Panc1 (cell line): ENCODE measurements at regions not wholly inside any gene's neighbourhood (a gene's known extent, or its start where the extent isn't known, plus 50 kb on each side); places are given as distances from the start of the nearest gene placed in this dataset.

Experiments used
- ATAC-seq: fragments of 200-7000 bp; cut with Tn5 transposase; 2 replicates; pipeline ENCODE4 v1.9.1; 2020; ENCODE audit warnings: mild to moderate bottlenecking, moderate library complexity
- BruUV-seq: library from RNA; stranded (reverse); fragments of 400-500 nt; replicated peaks from 2 replicates; lab custom pipeline; 2021; lab: Mats Ljungman, UMichigan
- CTCF ChIA-PET: fragments of 300-600 bp; sonication (Branson Sonifier 250); formaldehyde crosslinking; loops from one replicate; lab custom pipeline; 2022; ENCODE audit warnings: antibody characterized with exemption; lab: Charles Lee
- POLR2A ChIA-PET: fragments of 300-600 bp; sonication (Branson Sonifier 250); formaldehyde crosslinking; loops from one replicate; lab custom pipeline; 2022; ENCODE audit warnings: antibody characterized with exemption; lab: Charles Lee
- DNase-seq: peaks from one replicate; pipeline ENCODE4 v3.0.0-alpha.2; 2010; ENCODE audit warnings: low read depth, low spot score
- H3K27ac ChIP-seq: 2 replicates; pipeline ENCODE4 v1.5.1; 2011; ENCODE audit warnings: mild to moderate bottlenecking, low read length, inconsistent platforms
- H3K27me3 ChIP-seq: fragments of 200-500 bp; sonication (Bioruptor generic); 2 replicates; pipeline ENCODE4 v1.6.0; 2014; ENCODE audit warnings: low read length, inconsistent platforms; ENCODE audit not compliant: control insufficient read depth, insufficient read depth
- H3K36me3 ChIP-seq: fragments of 200-500 bp; sonication (Bioruptor generic); 2 replicates; pipeline ENCODE4 v1.5.1; 2014; ENCODE audit warnings: inconsistent platforms, mild to moderate bottlenecking, low read length, moderate library complexity; ENCODE audit not compliant: control insufficient read depth, insufficient read depth
- H3K4me1 ChIP-seq: 2 replicates; pipeline ENCODE4 v1.5.1; 2011; ENCODE audit warnings: inconsistent platforms, mild to moderate bottlenecking, low read length, moderate library complexity; ENCODE audit not compliant: control insufficient read depth, insufficient read depth
- H3K4me3 ChIP-seq, 2 experiments: 2 replicates each; pipeline ENCODE4 v1.5.1; 2011 to 2012; ENCODE audit warnings: low read depth in 2 of 2, low read length in 2 of 2, mild to moderate bottlenecking in 2 of 2, inconsistent platforms in 1 of 2, moderate library complexity in 1 of 2
- H3K9me3 ChIP-seq: fragments of 200-500 bp; sonication (Bioruptor generic); 2 replicates; pipeline ENCODE4 v1.5.1; 2014; ENCODE audit warnings: low read depth, mild to moderate bottlenecking, inconsistent platforms, low read length, moderate library complexity; ENCODE audit not compliant: control insufficient read depth, insufficient read depth
- SIN3A ChIP-seq: IDR thresholded peaks from 2 replicates; pipeline ENCODE4 v1.6.1; 2012; ENCODE audit warnings: low read depth, mild to moderate bottlenecking, low read length, moderate library complexity, borderline replicate concordance; ENCODE audit not compliant: insufficient read depth
- in situ Hi-C: cut with HindIII; loops from 2 replicates; pipeline ENCODE4 v1.10.0; 2016; ENCODE audit warnings: low sequenced_read_pairs, low pct_unique_long_range_greater_than_20kb
- intact Hi-C: fragments of 100-400 bp; cut with micrococcal nuclease; formaldehyde crosslinking; loops from one replicate; pipeline ENCODE4 v1.10.0; 2022; ENCODE audit not compliant: unreplicated experiment

DNA sequence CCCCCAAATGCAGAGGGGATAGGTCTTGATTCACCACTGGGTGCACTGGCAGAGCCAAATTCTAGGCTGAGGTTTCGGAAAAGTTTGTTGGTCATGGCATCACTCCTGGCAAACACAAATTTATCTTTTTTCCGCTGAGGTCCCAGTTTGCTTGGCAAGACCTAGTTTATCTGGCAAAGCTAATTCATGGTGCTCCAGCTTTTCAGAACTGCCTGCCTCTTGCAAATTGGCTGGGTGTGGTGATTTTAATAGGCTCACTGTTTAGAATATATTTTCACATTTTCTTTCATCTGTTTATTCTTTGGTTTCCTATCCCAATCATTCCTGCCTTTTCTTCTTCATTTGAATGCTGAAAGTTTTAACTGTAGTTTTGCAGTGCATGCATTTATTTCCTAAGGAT, 50.5 kb upstream of the MAMDC2 start:
- Histone ChIP-seq H3K27me3 (no peaks in the 10 kb centered on the region), H3K27ac (no peak overlapping the region), H3K9me3 (no peaks in the 10 kb centered on the region), H3K4me3 (no peak overlapping the region), H3K36me3 (no peaks in the 10 kb centered on the region), H3K4me1 (no peaks in the 10 kb centered on the region)
- no peak for ATAC-seq
- no peak for TF ChIP-seq SIN3A
- ChIA-PET CTCF (no interaction called here), POLR2A (no interaction called here)
- in situ Hi-C loops, result no loop called here
- no peak for DNase-seq
- intact Hi-C loops, result no loop called here
- BruUV-seq, result no TSS peak
